ENCODE measurements at regions not wholly inside any gene's neighbourhood (a gene's known extent, or its start where the extent isn't known, plus 50 kb on each side); places are given as distances from the start of the nearest gene placed in this dataset.

DNA sequence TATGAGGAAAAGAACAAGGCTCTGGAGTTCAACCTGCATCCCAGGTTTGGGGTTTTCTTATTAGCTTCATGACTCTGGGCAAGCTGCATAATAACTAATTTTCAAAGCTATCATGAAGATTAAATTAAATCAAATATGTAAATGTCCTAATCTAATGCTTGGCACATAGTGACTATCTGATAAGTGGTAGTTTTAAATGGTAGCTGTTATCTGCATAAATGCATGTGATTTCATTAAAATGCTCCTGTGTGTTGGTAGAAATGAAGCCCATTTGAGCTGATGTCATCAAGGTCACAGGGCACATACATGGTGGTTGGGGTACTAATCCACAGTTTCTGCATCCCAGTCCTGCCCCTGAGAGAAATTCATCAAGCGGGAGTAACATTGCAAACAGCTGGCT, 428.8 kb downstream of the LRATD1 start:
- TF ChIP-seq, protein P1, sequence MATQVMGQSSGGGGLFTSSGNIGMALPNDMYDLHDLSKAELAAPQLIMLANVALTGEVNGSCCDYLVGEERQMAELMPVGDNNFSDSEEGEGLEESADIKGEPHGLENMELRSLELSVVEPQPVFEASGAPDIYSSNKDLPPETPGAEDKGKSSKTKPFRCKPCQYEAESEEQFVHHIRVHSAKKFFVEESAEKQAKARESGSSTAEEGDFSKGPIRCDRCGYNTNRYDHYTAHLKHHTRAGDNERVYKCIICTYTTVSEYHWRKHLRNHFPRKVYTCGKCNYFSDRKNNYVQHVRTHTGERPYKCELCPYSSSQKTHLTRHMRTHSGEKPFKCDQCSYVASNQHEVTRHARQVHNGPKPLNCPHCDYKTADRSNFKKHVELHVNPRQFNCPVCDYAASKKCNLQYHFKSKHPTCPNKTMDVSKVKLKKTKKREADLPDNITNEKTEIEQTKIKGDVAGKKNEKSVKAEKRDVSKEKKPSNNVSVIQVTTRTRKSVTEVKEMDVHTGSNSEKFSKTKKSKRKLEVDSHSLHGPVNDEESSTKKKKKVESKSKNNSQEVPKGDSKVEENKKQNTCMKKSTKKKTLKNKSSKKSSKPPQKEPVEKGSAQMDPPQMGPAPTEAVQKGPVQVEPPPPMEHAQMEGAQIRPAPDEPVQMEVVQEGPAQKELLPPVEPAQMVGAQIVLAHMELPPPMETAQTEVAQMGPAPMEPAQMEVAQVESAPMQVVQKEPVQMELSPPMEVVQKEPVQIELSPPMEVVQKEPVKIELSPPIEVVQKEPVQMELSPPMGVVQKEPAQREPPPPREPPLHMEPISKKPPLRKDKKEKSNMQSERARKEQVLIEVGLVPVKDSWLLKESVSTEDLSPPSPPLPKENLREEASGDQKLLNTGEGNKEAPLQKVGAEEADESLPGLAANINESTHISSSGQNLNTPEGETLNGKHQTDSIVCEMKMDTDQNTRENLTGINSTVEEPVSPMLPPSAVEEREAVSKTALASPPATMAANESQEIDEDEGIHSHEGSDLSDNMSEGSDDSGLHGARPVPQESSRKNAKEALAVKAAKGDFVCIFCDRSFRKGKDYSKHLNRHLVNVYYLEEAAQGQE (IDR thresholded peaks at IDR 0.05; ENCODE audit: insufficient read depth in 1 of 2, low read depth in 2 of 2, low read length in 2 of 2) = no peak
- TF ChIP-seq SIN3A (IDR thresholded peaks at IDR 0.05; ENCODE audit: borderline replicate concordance, insufficient read depth, low read length) = no peak
- no peak for TF ChIP-seq FOXP2 (optimal IDR thresholded peaks at IDR 0.05; ENCODE audit: borderline replicate concordance, extremely low read depth, extremely low read length, insufficient read depth)
- no peak for TF ChIP-seq TAF1 (IDR thresholded peaks at IDR 0.05; ENCODE audit: borderline replicate concordance, insufficient read depth, low read length)
- no peak for TF ChIP-seq POLR2AphosphoS5 (IDR thresholded peaks at IDR 0.05; ENCODE audit: low read depth, low read length)

DNA sequence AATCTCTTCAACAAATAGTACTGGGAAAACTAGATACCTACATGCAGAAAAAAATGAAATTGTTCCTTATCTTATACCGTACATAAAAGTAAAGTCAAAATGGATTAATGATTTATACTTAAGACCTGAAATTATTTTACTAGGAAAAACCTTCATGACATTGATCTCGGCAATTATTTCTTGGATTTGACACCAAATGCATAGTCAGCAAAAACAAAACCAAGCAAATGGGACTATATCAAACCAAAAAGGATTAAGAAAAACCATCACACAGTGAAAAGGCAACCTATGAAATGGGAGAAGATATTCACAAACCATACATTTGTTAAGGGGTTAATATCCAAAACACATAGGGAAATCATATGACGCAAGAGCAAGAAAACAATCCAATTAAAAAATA, 433.6 kb downstream of the LRATD1 start:
- TF ChIP-seq POLR2AphosphoS5 (IDR thresholded peaks at IDR 0.05; ENCODE audit: low read depth, low read length) = no peak
- no peak for TF ChIP-seq FOXP2 (optimal IDR thresholded peaks at IDR 0.05; ENCODE audit: borderline replicate concordance, extremely low read depth, extremely low read length, insufficient read depth)
- no peak for TF ChIP-seq SIN3A (IDR thresholded peaks at IDR 0.05; ENCODE audit: borderline replicate concordance, insufficient read depth, low read length)
- TF ChIP-seq TAF1 (IDR thresholded peaks at IDR 0.05; ENCODE audit: borderline replicate concordance, insufficient read depth, low read length) = no peak
- TF ChIP-seq, protein P1 (IDR thresholded peaks at IDR 0.05; ENCODE audit: insufficient read depth in 1 of 2, low read depth in 2 of 2, low read length in 2 of 2) = no peak

DNA sequence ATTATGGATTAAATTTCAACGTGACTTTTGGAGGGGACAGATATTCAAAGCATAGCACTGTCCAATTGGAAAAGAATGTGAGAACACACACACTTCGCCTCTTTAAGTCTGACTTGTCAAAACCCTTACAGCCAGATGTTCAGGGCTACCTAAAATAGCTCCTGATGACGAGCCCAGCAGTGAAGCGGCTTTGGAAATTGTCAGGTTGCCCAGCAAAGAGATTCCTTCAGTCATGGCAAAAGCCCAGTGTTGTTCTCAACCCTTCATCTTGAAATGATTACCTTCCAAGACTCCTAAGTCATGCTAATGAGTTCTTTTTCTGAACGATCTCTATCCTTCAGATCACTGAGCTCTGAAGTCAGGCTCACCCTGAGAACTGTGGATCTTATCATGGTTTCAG, 436.6 kb downstream of the LRATD1 start:
- TF ChIP-seq TAF1 (IDR thresholded peaks at IDR 0.05; ENCODE audit: borderline replicate concordance, insufficient read depth, low read length) (no peak), POLR2AphosphoS5 (IDR thresholded peaks at IDR 0.05; ENCODE audit: low read depth, low read length) (no peak), FOXP2 (optimal IDR thresholded peaks at IDR 0.05; ENCODE audit: borderline replicate concordance, extremely low read depth, extremely low read length, insufficient read depth) (no peak), SIN3A (IDR thresholded peaks at IDR 0.05; ENCODE audit: borderline replicate concordance, insufficient read depth, low read length) (no peak)
- TF ChIP-seq, protein P1 (IDR thresholded peaks at IDR 0.05; ENCODE audit: insufficient read depth in 1 of 2, low read depth in 2 of 2, low read length in 2 of 2) = no peak

DNA sequence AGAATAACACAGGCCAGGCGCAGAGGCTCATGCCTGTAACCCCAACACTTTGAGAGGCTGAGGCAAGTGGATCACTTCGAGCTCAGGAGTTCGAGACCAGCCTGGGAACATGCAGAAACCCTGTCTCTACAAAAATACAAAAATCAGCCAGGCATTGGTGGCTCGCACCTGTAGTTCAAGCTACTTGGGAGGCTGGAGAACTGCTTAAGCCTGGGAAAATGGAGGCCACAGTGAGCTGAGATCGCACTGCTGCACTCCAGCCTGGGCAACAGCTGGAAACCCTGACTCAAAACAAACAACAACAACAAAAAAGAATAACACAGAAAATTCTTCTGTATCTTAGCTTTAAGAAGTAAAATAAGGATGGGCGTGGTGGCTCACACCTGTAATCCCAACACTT, 440.3 kb downstream of the LRATD1 start:
- no peak for TF ChIP-seq SIN3A (IDR thresholded peaks at IDR 0.05; ENCODE audit: borderline replicate concordance, insufficient read depth, low read length)
- no peak for TF ChIP-seq POLR2AphosphoS5 (IDR thresholded peaks at IDR 0.05; ENCODE audit: low read depth, low read length)
- TF ChIP-seq FOXP2 (optimal IDR thresholded peaks at IDR 0.05; ENCODE audit: borderline replicate concordance, extremely low read depth, extremely low read length, insufficient read depth) = no peak
- TF ChIP-seq TAF1 (IDR thresholded peaks at IDR 0.05; ENCODE audit: borderline replicate concordance, insufficient read depth, low read length) = no peak

DNA sequence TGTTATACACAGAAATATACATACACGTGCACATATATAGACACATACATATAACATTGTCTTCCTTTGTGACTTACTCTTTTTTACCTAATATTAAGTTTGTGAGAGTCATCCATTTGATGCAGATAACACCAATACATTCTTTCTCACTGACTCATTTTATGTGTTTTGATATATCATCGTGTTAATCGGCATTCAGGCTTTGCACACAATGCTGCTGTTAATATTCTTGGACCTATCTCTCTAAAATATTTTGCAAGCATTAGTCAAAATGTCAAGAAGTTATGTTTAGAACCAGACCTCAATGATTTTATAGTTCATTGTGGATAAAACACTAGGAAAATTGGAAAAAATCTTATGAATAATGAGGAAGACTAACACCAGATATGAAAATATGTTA, 441.1 kb downstream of the LRATD1 start:
- TF ChIP-seq, protein P1 (IDR thresholded peaks at IDR 0.05; ENCODE audit: insufficient read depth in 1 of 2, low read depth in 2 of 2, low read length in 2 of 2) = no peak
- TF ChIP-seq FOXP2 (optimal IDR thresholded peaks at IDR 0.05; ENCODE audit: borderline replicate concordance, extremely low read depth, extremely low read length, insufficient read depth) (no peak), SIN3A (IDR thresholded peaks at IDR 0.05; ENCODE audit: borderline replicate concordance, insufficient read depth, low read length) (no peak), POLR2AphosphoS5 (IDR thresholded peaks at IDR 0.05; ENCODE audit: low read depth, low read length) (no peak), TAF1 (IDR thresholded peaks at IDR 0.05; ENCODE audit: borderline replicate concordance, insufficient read depth, low read length) (no peak)

Measured in PFSK-1 (cell line).